ENCODE measurements at regions not wholly inside any gene's neighbourhood (a gene's known extent, or its start where the extent isn't known, plus 50 kb on each side); places are given as distances from the start of the nearest gene placed in this dataset.
"Not testable (repeated sequence)": the region's sequence is repeated elsewhere in the genome, so short reads cannot be mapped to it uniquely, and the experiment has no call there.

DNA sequence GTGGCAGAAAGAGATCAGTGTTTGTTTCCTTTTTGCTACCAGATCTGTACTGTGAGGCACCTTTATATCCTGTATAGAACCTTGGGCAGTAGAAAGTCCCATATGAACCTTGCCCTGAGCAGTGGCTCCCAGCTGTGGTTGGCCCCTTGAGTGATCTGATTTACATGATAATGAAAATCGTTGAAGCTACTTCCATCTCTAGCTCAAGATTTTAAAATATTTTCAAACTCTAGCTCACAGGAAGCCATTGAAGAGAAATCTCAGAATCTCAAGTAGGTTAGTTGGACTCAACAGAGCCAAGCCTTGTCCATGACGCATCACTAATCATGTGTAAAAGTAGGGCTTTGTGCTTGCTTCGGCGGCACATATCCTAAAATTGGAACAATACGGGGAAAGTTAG lies 74.8 kb downstream of the CCDC74A start:
- TF ChIP-seq REST (IDR thresholded peaks at IDR 0.05; ENCODE audit: insufficient read depth in 1 of 2, low read depth in 2 of 2, low read length in 1 of 2); TCF7L2 (IDR thresholded peaks at IDR 0.05; ENCODE audit: low read depth, low read length): not testable (repeated sequence)
- TF ChIP-seq, protein P1, sequence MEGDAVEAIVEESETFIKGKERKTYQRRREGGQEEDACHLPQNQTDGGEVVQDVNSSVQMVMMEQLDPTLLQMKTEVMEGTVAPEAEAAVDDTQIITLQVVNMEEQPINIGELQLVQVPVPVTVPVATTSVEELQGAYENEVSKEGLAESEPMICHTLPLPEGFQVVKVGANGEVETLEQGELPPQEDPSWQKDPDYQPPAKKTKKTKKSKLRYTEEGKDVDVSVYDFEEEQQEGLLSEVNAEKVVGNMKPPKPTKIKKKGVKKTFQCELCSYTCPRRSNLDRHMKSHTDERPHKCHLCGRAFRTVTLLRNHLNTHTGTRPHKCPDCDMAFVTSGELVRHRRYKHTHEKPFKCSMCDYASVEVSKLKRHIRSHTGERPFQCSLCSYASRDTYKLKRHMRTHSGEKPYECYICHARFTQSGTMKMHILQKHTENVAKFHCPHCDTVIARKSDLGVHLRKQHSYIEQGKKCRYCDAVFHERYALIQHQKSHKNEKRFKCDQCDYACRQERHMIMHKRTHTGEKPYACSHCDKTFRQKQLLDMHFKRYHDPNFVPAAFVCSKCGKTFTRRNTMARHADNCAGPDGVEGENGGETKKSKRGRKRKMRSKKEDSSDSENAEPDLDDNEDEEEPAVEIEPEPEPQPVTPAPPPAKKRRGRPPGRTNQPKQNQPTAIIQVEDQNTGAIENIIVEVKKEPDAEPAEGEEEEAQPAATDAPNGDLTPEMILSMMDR (IDR thresholded peaks at IDR 0.05): not testable (repeated sequence)

Measured in Panc1 (cell line).